Endothelial cell (in vitro differentiated cells): ENCODE measurements at regions not wholly inside any gene's neighbourhood (a gene's known extent, or its start where the extent isn't known, plus 50 kb on each side); places are given as distances from the start of the nearest gene placed in this dataset.

Source experiments
- DNase-seq: peaks from one replicate; pipeline ENCODE4 v3.0.0; 2021; ENCODE audit warnings: low spot score
- H3K27ac Mint-ChIP-seq: one replicate; pipeline ENCODE4 v1.8.0; 2021; ENCODE audit warnings: mixed read lengths, inconsistent platforms; ENCODE audit not compliant: unreplicated experiment
- H3K27me3 Mint-ChIP-seq: one replicate; pipeline ENCODE4 v1.8.0; 2021; ENCODE audit warnings: mild to moderate bottlenecking, moderate library complexity, mixed read lengths, inconsistent platforms; ENCODE audit not compliant: unreplicated experiment
- H3K36me3 Mint-ChIP-seq: one replicate; pipeline ENCODE4 v1.8.0; 2021; ENCODE audit warnings: mild to moderate bottlenecking, low read depth, mixed read lengths, inconsistent platforms; ENCODE audit not compliant: unreplicated experiment
- H3K4me1 Mint-ChIP-seq: one replicate; pipeline ENCODE4 v1.8.0; 2021; ENCODE audit warnings: mild to moderate bottlenecking, mixed read lengths, inconsistent platforms; ENCODE audit not compliant: unreplicated experiment
- H3K4me3 Mint-ChIP-seq: one replicate; pipeline ENCODE4 v1.8.0; 2021; ENCODE audit warnings: mild to moderate bottlenecking, mixed read lengths, inconsistent platforms; ENCODE audit not compliant: unreplicated experiment
- H3K9me3 Mint-ChIP-seq: one replicate; pipeline ENCODE4 v1.8.0; 2021; ENCODE audit warnings: mixed read lengths, inconsistent platforms; ENCODE audit not compliant: unreplicated experiment
- TF ChIP-seq, protein P1 (sequence below): fragments of 200-600 bp; sonication (generic); IDR thresholded peaks from one replicate; pipeline ENCODE4 v1.5.0; 2021; ENCODE audit warnings: antibody characterized with exemption; ENCODE audit not compliant: unreplicated experiment

DNA sequence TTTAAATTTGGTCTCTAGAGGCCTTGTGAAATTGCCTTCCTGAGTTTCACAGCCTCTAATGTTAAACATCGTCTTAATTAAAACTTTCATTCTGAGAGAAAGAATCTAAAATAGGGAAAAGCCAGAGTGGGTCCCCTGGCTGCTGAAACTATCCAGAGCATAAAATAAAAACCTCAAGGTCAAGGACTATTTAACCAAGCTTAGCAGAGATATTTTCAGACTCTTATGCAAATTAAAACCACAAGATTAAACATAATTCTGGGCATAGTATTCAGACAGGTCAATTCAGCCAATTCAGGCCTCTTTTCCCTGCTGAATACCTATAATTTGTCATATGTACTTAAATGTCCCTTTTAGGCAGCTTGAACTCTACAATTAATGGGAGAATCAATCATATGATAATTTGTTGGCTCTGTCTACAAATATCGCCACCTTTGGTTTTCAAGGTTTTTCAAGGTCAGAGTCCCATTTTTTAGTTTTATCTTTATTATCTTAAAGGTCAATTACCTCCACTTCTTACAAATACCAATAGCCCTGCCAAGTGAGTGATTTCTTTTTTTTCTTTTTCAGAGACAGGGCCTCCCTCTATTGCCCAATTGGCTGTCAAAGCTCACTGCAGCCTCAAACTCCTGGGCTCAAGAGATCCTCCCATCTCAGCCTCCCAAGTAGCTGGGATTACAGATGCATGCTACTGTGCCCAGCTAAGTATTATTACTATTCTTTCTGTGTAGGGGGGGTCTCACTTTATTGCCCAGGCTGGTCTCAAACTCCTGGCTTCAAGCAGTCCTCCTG, 257.1 kb downstream of the PHLDA1 start:
- Mint-ChIP-seq H3K9me3 (no peaks in the 10 kb centered on the region), H3K27ac (no peak overlapping the region), H3K4me3 (no peak overlapping the region), H3K27me3 (peaks cover 3% of the 10 kb centered on the region), H3K4me1 (no peaks in the 10 kb centered on the region), H3K36me3 (no peaks in the 10 kb centered on the region)
- DNase-seq = no peak
- TF ChIP-seq, protein P1, sequence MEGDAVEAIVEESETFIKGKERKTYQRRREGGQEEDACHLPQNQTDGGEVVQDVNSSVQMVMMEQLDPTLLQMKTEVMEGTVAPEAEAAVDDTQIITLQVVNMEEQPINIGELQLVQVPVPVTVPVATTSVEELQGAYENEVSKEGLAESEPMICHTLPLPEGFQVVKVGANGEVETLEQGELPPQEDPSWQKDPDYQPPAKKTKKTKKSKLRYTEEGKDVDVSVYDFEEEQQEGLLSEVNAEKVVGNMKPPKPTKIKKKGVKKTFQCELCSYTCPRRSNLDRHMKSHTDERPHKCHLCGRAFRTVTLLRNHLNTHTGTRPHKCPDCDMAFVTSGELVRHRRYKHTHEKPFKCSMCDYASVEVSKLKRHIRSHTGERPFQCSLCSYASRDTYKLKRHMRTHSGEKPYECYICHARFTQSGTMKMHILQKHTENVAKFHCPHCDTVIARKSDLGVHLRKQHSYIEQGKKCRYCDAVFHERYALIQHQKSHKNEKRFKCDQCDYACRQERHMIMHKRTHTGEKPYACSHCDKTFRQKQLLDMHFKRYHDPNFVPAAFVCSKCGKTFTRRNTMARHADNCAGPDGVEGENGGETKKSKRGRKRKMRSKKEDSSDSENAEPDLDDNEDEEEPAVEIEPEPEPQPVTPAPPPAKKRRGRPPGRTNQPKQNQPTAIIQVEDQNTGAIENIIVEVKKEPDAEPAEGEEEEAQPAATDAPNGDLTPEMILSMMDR = no peak

DNA sequence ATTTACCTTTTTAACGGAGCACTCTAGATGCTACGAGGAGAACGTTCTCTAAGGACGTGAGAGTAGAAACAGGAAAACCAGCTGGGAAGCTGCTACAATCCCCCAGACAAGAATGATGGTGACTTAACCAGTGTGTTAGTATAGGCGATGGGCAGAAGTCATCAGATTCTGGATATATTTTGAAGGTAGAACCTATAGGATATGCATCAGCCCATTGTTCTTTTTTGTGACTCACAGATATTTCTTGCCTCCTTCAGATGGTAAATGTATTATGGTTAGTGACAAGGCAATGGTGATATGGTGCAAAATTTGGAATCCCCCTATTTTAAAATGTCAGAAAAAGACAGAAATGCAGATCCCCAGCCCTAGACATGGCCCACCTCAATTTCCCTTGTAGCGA, 258.2 kb downstream of the PHLDA1 start:
- no peaks in the 10 kb centered on the region for H3K9me3 Mint-ChIP-seq
- H3K4me3 Mint-ChIP-seq = no peak overlapping the region
- peaks cover 3% of the 10 kb centered on the region for H3K27me3 Mint-ChIP-seq
- DNase-seq = no peak
- TF ChIP-seq, protein P1 = no peak
- H3K36me3 Mint-ChIP-seq = no peaks in the 10 kb centered on the region
- no peaks in the 10 kb centered on the region for H3K4me1 Mint-ChIP-seq
- H3K27ac Mint-ChIP-seq = no peak overlapping the region

DNA sequence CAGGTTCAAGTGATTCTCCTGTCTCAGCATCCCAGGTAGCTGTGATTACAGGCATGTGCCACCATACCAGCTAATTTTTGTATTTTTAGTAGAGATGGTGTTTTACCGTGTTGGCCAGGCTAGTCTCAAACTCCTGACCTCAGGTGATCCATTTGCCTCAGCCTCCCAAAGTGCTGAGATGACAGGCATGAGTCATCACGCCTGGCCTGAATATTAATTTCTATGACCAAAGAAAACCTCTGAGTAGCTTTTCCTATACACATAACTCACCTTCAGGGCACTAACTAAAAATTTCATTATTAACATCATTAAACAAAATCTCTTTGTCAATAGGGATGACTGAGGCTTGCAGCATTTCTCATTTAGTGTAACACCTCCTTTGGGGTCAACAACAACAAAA, 259.6 kb upstream of the KRR1 start:
- DNase-seq = no peak
- Mint-ChIP-seq H3K4me3 (no peak overlapping the region), H3K36me3 (no peaks in the 10 kb centered on the region), H3K27ac (no peak overlapping the region), H3K9me3 (no peaks in the 10 kb centered on the region), H3K4me1 (peaks cover under 1% of the 10 kb centered on the region), H3K27me3 (peaks cover 3% of the 10 kb centered on the region)
- TF ChIP-seq, protein P1 = no peak

DNA sequence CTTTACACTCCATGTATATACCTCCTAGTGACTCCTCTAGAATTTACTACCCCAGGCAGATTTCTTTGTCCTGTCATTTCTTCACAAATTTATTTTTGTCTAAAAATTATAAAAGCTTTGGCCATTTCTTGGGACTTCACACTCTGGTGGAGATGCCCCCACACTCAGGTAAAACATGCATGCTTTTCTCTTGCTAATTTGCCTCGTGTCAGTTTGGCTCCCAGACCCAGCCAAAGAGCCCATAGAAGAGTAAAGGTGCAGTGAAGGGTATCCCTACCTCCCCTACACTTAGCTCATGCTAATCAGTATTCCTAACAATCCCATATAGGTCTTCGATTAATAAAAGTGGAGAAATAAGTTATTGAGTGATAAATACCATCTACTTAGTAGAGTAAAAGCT, 256.5 kb upstream of the KRR1 start:
- H3K27ac Mint-ChIP-seq = no peak overlapping the region

More for the DNA sequence above, 256.5 kb upstream of the KRR1 start:
- Mint-ChIP-seq H3K36me3 (no peaks in the 10 kb centered on the region), H3K9me3 (no peaks in the 10 kb centered on the region), H3K4me3 (no peak overlapping the region), H3K27me3 (peaks cover 3% of the 10 kb centered on the region), H3K4me1 (peaks cover 3% of the 10 kb centered on the region)
- TF ChIP-seq, protein P1 = no peak
- DNase-seq = no peak
